Spleen (tissue), 7 donors: ENCODE measurements at regions not wholly inside any gene's neighbourhood (a gene's known extent, or its start where the extent isn't known, plus 50 kb on each side); places are given as distances from the start of the nearest gene placed in this dataset.

Source experiments
- POLR2A ChIP-seq, 3 donors: fragments of 450-650 bp; IDR thresholded peaks; one replicate each; pipeline ENCODE4 v1.5.1; 2017; ENCODE audit warnings: antibody characterized with exemption in 3 of 3, mild to moderate bottlenecking in 1 of 3
- POLR2AphosphoS5 ChIP-seq, 3 donors: sonication (generic); formaldehyde crosslinking; IDR thresholded peaks; one replicate each; pipeline ENCODE4 v1.5.1; 2017; ENCODE audit warnings: antibody characterized with exemption in 3 of 3
- TF ChIP-seq, protein P1 (sequence below), 11 experiments: fragments of 200-600 bp in 7 of 11; fragments of 450-650 bp in 4 of 11; sonication (generic) in 4 of 11; IDR thresholded peaks in 8 of 11; conservative IDR thresholded peaks in 3 of 11; 1 replicate in 7 of 11; 2 replicates in 4 of 11; pipeline versions ENCODE4 v1.4.0 to v1.8.0; 2016 to 2021; ENCODE audit warnings: antibody characterized with exemption in 11 of 11, inconsistent platforms in 4 of 11, mild to moderate bottlenecking in 1 of 11
- donor health status: DM: no; HTN: no; CAD: no; lungs with moderate emphysema.
- donor health status: DM: no; HTN: no; CAD: no.
- donor health status: DM: no; HTN: no; CAD: no.

GRCh38 chr11:19632499-19632834 lies 80.2 kb upstream of the NAV2 start:
- no peak for TF ChIP-seq POLR2A (IDR thresholded peaks at IDR 0.05)
- TF ChIP-seq, protein P1, sequence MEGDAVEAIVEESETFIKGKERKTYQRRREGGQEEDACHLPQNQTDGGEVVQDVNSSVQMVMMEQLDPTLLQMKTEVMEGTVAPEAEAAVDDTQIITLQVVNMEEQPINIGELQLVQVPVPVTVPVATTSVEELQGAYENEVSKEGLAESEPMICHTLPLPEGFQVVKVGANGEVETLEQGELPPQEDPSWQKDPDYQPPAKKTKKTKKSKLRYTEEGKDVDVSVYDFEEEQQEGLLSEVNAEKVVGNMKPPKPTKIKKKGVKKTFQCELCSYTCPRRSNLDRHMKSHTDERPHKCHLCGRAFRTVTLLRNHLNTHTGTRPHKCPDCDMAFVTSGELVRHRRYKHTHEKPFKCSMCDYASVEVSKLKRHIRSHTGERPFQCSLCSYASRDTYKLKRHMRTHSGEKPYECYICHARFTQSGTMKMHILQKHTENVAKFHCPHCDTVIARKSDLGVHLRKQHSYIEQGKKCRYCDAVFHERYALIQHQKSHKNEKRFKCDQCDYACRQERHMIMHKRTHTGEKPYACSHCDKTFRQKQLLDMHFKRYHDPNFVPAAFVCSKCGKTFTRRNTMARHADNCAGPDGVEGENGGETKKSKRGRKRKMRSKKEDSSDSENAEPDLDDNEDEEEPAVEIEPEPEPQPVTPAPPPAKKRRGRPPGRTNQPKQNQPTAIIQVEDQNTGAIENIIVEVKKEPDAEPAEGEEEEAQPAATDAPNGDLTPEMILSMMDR (IDR thresholded peaks at IDR 0.05 in 8 of 11, conservative IDR thresholded peaks at IDR 0.05 in 3 of 11), result no peak
- TF ChIP-seq POLR2AphosphoS5 (IDR thresholded peaks at IDR 0.05), result no peak
